IPS-NIHi11 (cell line): ENCODE measurements at regions not wholly inside any gene's neighbourhood (a gene's known extent, or its start where the extent isn't known, plus 50 kb on each side); places are given as distances from the start of the nearest gene placed in this dataset.

Experiments
- DNase-seq: peaks from one replicate; pipeline ENCODE4 v3.0.0; 2012; ENCODE audit warnings: mixed read lengths, low spot score

DNA sequence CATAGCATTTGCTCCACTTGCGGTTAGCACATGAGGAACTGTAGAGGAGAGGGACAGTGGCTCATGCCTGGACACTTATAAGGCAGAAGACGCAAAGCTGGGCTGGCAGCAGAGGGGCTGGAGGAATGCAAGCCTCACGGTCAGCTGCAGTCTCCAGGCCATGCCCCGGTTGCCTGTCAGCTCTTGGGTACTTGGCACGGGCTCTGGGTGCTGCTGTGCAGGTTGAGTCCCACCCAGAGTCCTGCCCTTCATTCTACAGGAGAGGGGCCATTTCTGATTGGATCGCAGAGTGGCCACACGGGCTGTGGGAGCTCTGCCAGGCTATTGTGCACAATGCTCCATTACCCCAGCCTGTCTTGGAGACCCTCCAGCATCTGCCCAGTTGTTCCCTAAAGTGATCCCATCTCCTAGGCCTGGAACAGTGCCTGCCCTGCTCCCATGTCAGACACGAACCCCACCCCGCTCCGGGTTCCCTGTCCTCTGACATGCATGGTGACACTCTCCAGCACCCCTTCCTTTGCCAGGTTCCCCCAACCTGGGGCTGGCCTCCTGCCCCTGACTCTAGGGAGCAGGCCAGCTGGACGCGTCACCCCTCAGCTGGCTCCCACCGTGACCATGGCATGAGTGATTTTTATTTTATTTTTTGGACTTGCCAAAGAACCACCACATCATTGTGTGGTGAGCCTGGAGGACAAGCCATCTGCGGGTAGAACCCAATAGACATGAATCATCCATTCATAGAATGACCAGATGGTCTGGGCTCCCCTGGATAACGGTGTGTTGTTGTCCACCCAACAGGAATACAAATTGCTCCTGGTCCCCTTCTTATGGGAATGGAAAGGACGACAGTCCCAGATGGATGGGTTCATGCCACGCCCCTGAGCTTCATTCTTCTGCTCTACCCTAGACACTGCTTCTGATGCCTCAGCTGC lies 51.0 kb upstream of the KLF13 start:
- DNase-seq, result no peak

DNA sequence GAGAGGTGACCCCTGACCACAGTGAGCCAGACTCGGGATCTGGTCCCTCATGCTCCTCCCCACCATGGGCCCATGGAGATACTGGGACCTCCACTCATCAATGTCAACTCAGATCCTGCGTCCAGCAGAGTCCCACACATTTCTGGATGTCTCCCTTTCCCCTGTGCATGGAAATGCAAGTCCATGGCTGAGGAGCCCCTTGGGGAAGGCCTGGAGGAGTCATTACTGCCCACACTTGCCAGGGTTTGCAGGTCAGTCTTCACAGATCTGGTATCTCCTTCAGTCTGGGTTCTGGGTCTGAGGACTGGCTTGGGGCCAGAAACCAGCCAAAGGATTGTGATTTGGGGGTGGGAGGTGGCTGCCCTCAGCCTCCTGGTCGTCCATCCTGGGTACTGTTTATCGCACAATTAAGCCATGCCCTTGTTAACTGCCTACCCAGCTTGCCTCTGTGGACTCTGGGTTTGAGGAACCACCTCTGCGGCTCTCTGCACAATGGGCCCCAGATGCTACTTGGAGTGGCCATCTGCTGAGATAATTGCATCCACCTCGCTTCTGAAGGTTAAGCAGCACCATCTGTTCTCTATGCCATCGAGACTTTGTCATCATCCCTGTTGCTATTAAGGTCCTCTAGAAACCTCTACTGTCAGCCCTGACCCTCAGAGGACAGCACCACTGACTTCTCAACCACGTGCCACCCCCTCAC lies 49.9 kb upstream of the KLF13 start:
- no peak for DNase-seq
